GM18873 (cell line): ENCODE measurements at regions not wholly inside any gene's neighbourhood (a gene's known extent, or its start where the extent isn't known, plus 50 kb on each side); places are given as distances from the start of the nearest gene placed in this dataset.
"Not testable (repeated sequence)": the region's sequence is repeated elsewhere in the genome, so short reads cannot be mapped to it uniquely, and the experiment has no call there.

Source experiments
- ATAC-seq: cut with Tn5 transposase; IDR thresholded peaks from one replicate; pipeline ENCODE4 v1.9.1; 2021; ENCODE audit warnings: mild to moderate bottlenecking, moderate library complexity, moderate number of reproducible peaks; ENCODE audit not compliant: unreplicated experiment, low FRiP score

DNA sequence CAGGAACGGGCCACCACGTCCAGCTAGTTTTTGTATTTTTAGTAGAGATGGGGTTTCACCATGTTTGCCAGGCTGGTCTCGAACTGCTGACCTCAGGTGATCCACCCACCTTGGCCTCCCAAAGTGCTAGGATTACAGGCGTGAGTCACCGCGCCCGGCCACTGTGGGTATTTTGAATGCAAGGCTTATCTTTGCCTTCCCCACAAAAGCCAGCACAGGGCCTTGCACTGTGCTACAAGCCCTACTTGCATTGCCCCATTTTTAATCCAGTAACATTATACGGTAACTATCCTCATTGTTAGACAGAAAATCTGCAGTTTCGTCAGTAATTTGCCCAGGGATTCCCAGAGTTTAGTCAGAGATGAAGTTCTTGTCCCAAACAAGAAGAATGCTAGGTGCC, 1183.2 kb upstream of the WWC1 start:
- ATAC-seq: not testable (repeated sequence)

- no peak for ATAC-seq
Observed at GRCh38 chr5:167112556-167112955, 1178.9 kb upstream of the WWC1 start.

- ATAC-seq: no peak
Observed at GRCh38 chr5:167122267-167122666, 1169.2 kb upstream of the WWC1 start.

DNA sequence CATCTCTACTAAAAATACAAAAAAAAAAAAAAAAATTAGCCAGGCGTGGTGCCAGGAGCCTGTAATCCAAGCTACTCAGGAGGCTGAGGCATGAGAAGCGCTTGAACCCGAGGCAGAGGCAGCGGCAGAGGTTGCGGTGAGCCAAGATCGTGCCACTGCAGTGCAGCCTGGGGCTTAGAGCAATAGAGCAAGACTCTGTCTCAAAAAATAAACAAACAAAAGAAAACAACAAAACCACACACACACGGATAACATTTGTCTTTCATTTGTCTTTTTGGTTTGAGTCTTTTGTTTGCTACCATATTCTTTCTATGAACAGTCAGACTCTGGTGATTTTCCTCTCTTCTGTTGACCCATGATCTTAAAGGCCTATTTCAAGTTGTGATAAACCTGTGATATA, 1168.3 kb upstream of the WWC1 start:
- no peak for ATAC-seq

DNA sequence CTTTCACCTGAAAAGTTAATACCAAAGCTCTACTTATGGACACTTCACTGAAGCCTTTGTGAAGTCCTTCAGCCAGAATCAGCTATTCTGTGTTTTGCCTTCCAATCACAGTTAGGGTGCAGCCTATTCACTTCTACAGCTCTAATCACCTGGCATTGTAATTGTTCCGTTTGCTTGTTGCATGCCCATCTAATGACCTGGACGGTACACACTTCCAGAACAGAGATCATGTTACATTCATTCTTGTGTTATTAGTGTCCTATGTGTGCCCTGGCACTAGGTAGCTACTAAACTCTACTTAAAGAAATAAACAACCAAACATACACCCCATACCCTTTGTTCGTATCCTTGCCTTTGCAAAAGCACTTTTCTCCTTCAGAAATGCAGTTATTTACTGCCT, 1162.9 kb upstream of the WWC1 start:
- ATAC-seq: no peak

DNA sequence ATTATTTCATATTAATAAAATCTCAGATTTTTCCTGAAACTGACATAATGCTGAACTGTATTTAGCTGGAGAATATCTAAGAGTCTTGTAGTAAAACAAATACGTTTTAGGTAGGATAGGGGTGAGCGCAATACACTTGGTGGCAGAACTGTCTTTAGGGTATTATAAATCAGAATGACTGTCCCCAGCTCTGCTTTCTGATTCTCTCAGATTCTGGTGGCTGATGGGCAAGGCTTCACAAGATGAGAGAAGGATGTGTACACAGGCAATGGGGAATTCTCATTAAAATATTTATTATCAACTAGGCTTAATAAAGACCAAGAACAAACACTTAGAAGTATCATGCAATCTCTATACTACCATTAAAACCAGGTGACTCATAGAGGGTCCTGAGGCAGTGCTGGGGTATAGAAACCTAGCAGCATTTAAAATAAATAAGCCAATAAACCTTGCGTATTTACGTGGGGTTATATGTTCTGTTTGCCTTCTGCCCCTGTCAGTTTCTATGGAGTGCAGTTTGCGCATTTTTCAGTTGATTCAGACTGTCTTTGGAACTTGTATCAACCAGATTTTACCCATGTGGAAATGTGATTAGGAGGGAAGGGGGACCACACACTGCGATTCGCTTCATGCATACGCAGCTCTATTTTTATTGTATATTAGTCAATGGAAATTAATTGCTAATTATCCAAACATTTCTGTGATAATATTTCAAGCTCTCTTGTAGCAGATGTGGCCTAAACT, 1150.7 kb upstream of the WWC1 start:
- no peak for ATAC-seq

DNA sequence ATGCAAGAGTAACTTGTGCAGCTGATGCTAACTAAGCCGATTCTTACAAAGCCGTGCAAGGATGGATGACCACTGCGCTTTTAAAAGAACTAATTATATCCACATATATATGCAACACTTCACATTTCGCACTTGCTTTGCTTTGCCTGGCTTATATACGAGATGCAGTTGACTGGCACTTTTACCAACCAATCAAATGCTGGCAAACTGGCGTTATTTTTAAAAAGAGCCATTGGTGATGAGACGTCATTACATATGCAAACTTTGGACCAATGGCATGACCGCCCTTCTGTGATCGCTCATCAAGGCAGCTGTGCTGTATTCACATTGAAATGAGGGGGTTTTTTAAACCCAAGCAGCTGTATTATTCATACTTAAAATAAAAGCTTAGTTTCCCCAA, 1147.7 kb upstream of the WWC1 start:
- no peak for ATAC-seq

- no peak for ATAC-seq
Observed at GRCh38 chr5:167145841-167146240, 1145.6 kb upstream of the WWC1 start.

- ATAC-seq: no peak
Observed at GRCh38 chr5:167147879-167148278, 1143.6 kb upstream of the WWC1 start.

- no peak for ATAC-seq
Observed at GRCh38 chr5:167150661-167151060, 1140.8 kb upstream of the WWC1 start.

- no peak for ATAC-seq
Observed at GRCh38 chr5:167152561-167152960, 1138.9 kb upstream of the WWC1 start.

DNA sequence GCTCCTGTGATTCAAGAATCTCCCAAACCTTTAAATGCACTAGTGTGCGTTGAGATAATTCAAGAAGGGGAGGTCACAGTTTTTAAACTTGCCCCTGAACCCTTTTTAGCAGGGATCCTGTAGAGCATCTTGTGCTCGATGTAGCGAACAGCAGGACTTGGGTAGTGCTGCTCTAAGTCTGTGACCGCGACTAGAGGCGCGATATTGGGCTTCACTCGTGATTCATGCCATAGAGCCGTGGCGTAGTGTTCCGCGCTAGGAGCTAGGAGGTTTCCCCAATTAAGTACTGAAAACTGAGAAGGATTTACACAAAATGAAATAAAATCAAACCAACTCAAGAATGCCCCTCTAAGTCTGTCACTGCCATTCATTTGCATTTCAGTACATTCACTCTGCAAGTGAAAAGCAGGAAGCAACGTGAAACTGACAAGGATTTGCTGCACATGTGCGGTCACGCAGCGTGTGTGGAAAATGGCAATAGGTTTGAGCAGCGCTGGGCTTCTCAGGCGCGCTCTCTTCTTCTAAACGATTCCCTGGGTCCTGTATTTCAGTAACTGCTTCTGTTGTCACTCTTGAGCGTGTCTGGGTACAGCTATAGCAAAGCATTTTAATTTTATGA, 1135.9 kb upstream of the WWC1 start:
- no peak for ATAC-seq

DNA sequence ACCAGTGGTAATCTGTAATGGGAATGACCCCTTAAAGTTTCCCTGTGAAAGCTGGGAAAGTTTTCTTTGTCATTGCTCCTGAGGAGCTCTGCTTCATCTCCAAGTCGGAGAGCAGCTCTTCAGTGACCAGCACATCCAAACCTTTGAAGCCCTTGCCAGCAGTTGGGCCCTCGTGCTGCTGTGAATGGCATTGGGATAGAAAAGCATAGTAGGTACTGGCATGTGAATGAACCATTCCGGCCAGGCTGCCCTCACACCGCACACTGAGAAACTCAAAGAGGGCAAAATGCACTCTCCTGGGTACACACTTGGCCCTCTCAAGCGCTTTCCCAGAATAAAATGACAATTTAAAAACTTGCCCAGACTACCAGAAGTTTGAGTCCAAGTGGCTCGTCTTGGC, 1135.0 kb upstream of the WWC1 start:
- ATAC-seq: no peak

GRCh38 chr5:167158588-167158987, 1132.9 kb upstream of the WWC1 start:
- ATAC-seq: no peak

GRCh38 chr5:167160388-167160787, 1131.1 kb upstream of the WWC1 start:
- ATAC-seq: no peak

- no peak for ATAC-seq
Observed at GRCh38 chr5:167166696-167167095, 1124.7 kb upstream of the WWC1 start.

DNA sequence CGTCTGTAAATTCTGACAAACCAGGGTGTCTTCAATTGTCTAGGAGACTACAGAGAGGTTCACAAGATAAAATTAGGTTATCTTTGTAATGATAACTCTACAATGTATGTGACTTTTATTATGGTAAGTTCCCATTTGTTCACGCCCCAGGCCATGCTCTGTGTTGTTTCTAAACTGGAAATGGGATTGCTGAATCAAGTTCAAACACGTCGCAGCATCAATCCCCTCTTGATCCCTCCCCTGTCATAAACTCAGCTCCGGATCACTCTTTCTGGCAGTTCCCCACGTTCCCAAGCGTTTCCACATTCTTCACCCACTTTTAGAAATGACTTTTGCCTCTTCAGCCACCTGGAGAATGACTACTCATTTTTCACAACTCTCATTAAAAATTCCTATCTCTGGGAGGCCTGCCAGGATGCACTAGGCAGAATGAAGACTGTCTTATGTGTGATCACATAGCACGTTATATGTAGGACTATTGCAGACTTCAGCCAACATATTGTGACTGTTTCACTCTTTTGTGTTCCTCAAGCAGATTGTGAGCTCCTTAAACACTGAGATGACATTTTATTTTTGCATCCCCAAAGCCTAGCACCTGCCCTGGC, 1124.2 kb upstream of the WWC1 start:
- ATAC-seq: no peak

DNA sequence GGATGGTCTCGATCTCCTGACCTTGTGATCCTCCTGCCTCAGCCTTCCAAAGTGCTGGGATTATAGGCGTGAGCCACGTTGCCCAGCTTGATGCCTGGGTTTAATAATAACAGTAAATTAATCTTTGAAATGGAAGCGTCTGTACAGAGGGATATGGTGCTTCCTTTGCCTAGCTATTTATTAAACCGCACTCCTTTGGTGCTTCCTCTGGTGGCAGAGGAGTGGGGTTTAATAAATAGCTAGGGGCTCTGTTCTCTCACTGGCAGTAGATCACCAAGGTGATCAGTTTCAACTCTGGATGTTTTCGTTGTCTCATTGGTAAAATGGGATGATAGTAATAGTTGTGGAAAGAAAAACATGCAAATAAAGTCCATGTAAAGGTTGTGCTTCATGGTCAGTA, 1122.5 kb upstream of the WWC1 start:
- no peak for ATAC-seq

- ATAC-seq: no peak
Observed at GRCh38 chr5:167171056-167171455, 1120.4 kb upstream of the WWC1 start.

DNA sequence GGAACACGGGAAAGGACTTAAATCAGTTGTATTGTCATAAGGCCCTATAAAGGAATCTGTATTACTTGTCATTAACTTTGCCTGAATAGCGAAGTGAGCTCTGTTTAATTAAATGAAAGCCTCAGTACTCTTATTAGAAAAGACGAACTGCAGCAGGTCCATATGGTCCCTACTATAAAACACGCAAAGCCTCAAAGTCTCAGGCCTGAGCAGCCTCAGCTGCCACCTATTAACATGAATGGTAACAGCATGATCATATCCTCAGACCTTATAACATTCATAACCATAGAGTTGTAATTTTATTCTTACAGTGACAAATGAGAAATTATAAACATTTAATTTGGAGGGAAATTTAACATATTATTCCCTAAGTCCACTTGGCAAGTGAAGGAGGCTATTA, 1113.7 kb upstream of the WWC1 start:
- no peak for ATAC-seq

GRCh38 chr5:167180906-167181305, 1110.5 kb upstream of the WWC1 start:
- ATAC-seq: no peak

DNA sequence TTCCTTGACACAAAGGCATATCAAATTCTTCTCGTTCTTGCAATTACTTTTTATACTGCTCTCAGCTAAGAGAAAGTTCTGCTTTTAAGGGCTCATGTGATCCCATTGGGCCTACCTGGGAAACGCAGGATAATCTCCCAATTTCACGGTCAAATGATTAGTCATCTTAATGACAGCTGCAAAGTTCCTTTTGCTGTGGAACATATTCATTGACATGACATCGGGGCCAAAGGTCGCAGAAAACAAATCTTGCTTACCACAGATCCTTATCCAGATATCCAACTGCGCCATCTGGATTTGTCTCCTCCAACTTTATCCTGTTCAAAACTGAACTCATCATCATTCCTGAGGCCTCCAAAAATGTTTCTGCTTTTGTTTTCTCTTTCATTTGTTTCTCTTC, 1085.6 kb upstream of the WWC1 start:
- no peak for ATAC-seq
